RKO (cell line): ENCODE measurements at regions not wholly inside any gene's neighbourhood (a gene's known extent, or its start where the extent isn't known, plus 50 kb on each side); places are given as distances from the start of the nearest gene placed in this dataset.

Experiments
- DNase-seq: peaks from one replicate; pipeline ENCODE4 v3.0.0-alpha.2; 2016; ENCODE audit warnings: low spot score

GRCh38 chr12:16972923-16973770, 367.2 kb upstream of the LMO3 start:
- no peak for DNase-seq

- DNase-seq = no peak
Measured at GRCh38 chr12:16962889-16963288, 356.9 kb upstream of the LMO3 start.

- DNase-seq = peak; percentile 79
Measured at GRCh38 chr12:16955083-16955657, 349.2 kb upstream of the LMO3 start.

GRCh38 chr12:16949871-16950667, 344.1 kb upstream of the LMO3 start:
- DNase-seq = no peak

- DNase-seq = no peak
Measured at GRCh38 chr12:16949371-16949770, 343.4 kb upstream of the LMO3 start.

- no peak for DNase-seq
Measured at GRCh38 chr12:16946704-16947103, 340.7 kb upstream of the LMO3 start.

GRCh38 chr12:16939871-16940306, 333.9 kb upstream of the LMO3 start:
- DNase-seq = peak; percentile 91

- no peak for DNase-seq
Measured at GRCh38 chr12:16927259-16927658, 321.3 kb upstream of the LMO3 start.

GRCh38 chr12:16920451-16920850, 314.5 kb upstream of the LMO3 start:
- DNase-seq = no peak

- no peak for DNase-seq
Measured at GRCh38 chr12:16919551-16919950, 313.6 kb upstream of the LMO3 start.

- DNase-seq = no peak
Measured at GRCh38 chr12:16914853-16915252, 308.9 kb upstream of the LMO3 start.

GRCh38 chr12:16913832-16914490, 308.0 kb upstream of the LMO3 start:
- DNase-seq = peak; percentile 1

- DNase-seq = no peak
Measured at GRCh38 chr12:16901946-16902345, 296.0 kb upstream of the LMO3 start.

GRCh38 chr12:16893426-16893825, 287.5 kb upstream of the LMO3 start:
- DNase-seq = no peak

- DNase-seq = no peak
Measured at GRCh38 chr12:16891673-16892072, 285.7 kb upstream of the LMO3 start.

GRCh38 chr12:16884819-16885218, 278.9 kb upstream of the LMO3 start:
- DNase-seq = no peak

- peak; percentile 39 for DNase-seq
Measured at GRCh38 chr12:16884056-16884455, 278.1 kb upstream of the LMO3 start.

- no peak for DNase-seq
Measured at GRCh38 chr12:16881986-16882570, 276.1 kb upstream of the LMO3 start.

GRCh38 chr12:16880864-16881285, 274.9 kb upstream of the LMO3 start:
- no peak for DNase-seq

- no peak for DNase-seq
Measured at GRCh38 chr12:16870845-16871244, 264.9 kb upstream of the LMO3 start.

- DNase-seq = no peak
Measured at GRCh38 chr12:16863742-16864141, 257.8 kb upstream of the LMO3 start.

GRCh38 chr12:16857456-16857923, 251.5 kb upstream of the LMO3 start:
- no peak for DNase-seq
